Hepatocyte (in vitro differentiated cells): ENCODE measurements at regions not wholly inside any gene's neighbourhood (a gene's known extent, or its start where the extent isn't known, plus 50 kb on each side); places are given as distances from the start of the nearest gene placed in this dataset.

ENCODE experiments used
- CTCF ChIP-seq: fragments of 200-600 bp; sonication (generic); IDR thresholded peaks from 2 replicates; pipeline ENCODE4 v1.5.1; 2016; ENCODE audit warnings: antibody characterized with exemption, mild to moderate bottlenecking; ENCODE audit not compliant: poor library complexity
- EZH2 ChIP-seq: fragments of 200-600 bp; sonication (generic); IDR thresholded peaks from 2 replicates; pipeline ENCODE4 v1.6.1; 2016; ENCODE audit warnings: antibody characterized with exemption, mild to moderate bottlenecking, borderline replicate concordance

GRCh38 chrX:38882894-38883626 lies 81.8 kb downstream of the MID1IP1 start:
- no peak for TF ChIP-seq CTCF
- no peak for TF ChIP-seq EZH2
